Skeletal muscle satellite cell (primary cell): ENCODE measurements at regions not wholly inside any gene's neighbourhood (a gene's known extent, or its start where the extent isn't known, plus 50 kb on each side); places are given as distances from the start of the nearest gene placed in this dataset.

Source experiments
- H3K27me3 ChIP-seq: 2 replicates; pipeline ENCODE4 v1.7.0; 2013; ENCODE audit warnings: low read length; ENCODE audit not compliant: control insufficient read depth, insufficient read depth
- H3K36me3 ChIP-seq: 2 replicates; pipeline ENCODE4 v1.7.0; 2013; ENCODE audit warnings: mild to moderate bottlenecking, control low read depth, low read length; ENCODE audit not compliant: insufficient read depth
- H3K4me1 ChIP-seq: 2 replicates; pipeline ENCODE4 v1.7.0; 2013; ENCODE audit warnings: low read length; ENCODE audit not compliant: control insufficient read depth, insufficient read depth
- H3K4me2 ChIP-seq: 2 replicates; pipeline ENCODE4 v1.7.0; 2013; ENCODE audit warnings: mild to moderate bottlenecking, low read length
- H3K4me3 ChIP-seq: 2 replicates; pipeline ENCODE4 v1.7.0; 2013; ENCODE audit warnings: low read length
- H3K9ac ChIP-seq: 2 replicates; pipeline ENCODE4 v1.7.0; 2013; ENCODE audit warnings: mild to moderate bottlenecking, low read depth, low read length, moderate library complexity
- H3K9me3 ChIP-seq: replicated peaks from 2 replicates; pipeline ENCODE4 v1.7.0; 2013; ENCODE audit warnings: mild to moderate bottlenecking, control low read depth, low read length

GRCh38 chr13:111458739-111459138 lies 138.3 kb downstream of the TEX29 start:
- no peaks in the 10 kb centered on the region for H3K36me3 ChIP-seq
- no peaks in the 10 kb centered on the region for H3K27me3 ChIP-seq
- H3K4me3 ChIP-seq = no peak overlapping the region
- H3K4me1 ChIP-seq = no peaks in the 10 kb centered on the region
- H3K9ac ChIP-seq = no peak overlapping the region
- no peak overlapping the region for H3K4me2 ChIP-seq
- no peaks in the 10 kb centered on the region for H3K9me3 ChIP-seq

GRCh38 chr13:111459803-111460547 lies 139.5 kb downstream of the TEX29 start:
- H3K9me3 ChIP-seq = no peaks in the 10 kb centered on the region

GRCh38 chr13:111460548-111461444 lies 140.4 kb downstream of the TEX29 start:
- Histone ChIP-seq H3K27me3 (no peaks in the 10 kb centered on the region), H3K4me2 (no peak overlapping the region)

More at GRCh38 chr13:111459803-111460547, 139.5 kb downstream of the TEX29 start:
- Histone ChIP-seq H3K27me3 (no peaks in the 10 kb centered on the region), H3K36me3 (no peaks in the 10 kb centered on the region), H3K4me2 (no peak overlapping the region), H3K4me1 (no peaks in the 10 kb centered on the region), H3K4me3 (no peak overlapping the region), H3K9ac (no peak overlapping the region)

GRCh38 chr13:111461445-111462149 lies 141.2 kb downstream of the TEX29 start:
- no peak overlapping the region for H3K4me2 ChIP-seq
- no peaks in the 10 kb centered on the region for H3K36me3 ChIP-seq
- no peak overlapping the region for H3K9ac ChIP-seq
- H3K4me1 ChIP-seq = no peaks in the 10 kb centered on the region
- H3K9me3 ChIP-seq = no peaks in the 10 kb centered on the region
- no peak overlapping the region for H3K4me3 ChIP-seq
- H3K27me3 ChIP-seq = no peaks in the 10 kb centered on the region

More at GRCh38 chr13:111460548-111461444, 140.4 kb downstream of the TEX29 start:
- no peak overlapping the region for H3K4me3 ChIP-seq
- no peaks in the 10 kb centered on the region for H3K4me1 ChIP-seq
- no peaks in the 10 kb centered on the region for H3K9me3 ChIP-seq
- no peaks in the 10 kb centered on the region for H3K36me3 ChIP-seq
- no peak overlapping the region for H3K9ac ChIP-seq

- Histone ChIP-seq H3K27me3 (no peaks in the 10 kb centered on the region), H3K4me2 (no peak overlapping the region), H3K9me3 (no peaks in the 10 kb centered on the region), H3K36me3 (no peaks in the 10 kb centered on the region), H3K4me1 (no peaks in the 10 kb centered on the region), H3K4me3 (no peak overlapping the region), H3K9ac (no peak overlapping the region)
Measured at GRCh38 chr13:111462221-111462764, 141.9 kb downstream of the TEX29 start.

- Histone ChIP-seq H3K4me2 (no peak overlapping the region), H3K9me3 (peaks cover 4% of the 10 kb centered on the region), H3K4me1 (no peaks in the 10 kb centered on the region), H3K9ac (no peak overlapping the region), H3K27me3 (no peaks in the 10 kb centered on the region), H3K4me3 (no peak overlapping the region), H3K36me3 (no peaks in the 10 kb centered on the region)
Measured at GRCh38 chr13:111462944-111463343, 142.5 kb downstream of the TEX29 start.

- Histone ChIP-seq H3K36me3 (no peaks in the 10 kb centered on the region), H3K4me1 (no peaks in the 10 kb centered on the region), H3K4me2 (no peak overlapping the region), H3K9ac (no peak overlapping the region), H3K4me3 (no peak overlapping the region), H3K27me3 (no peaks in the 10 kb centered on the region), H3K9me3 (peaks cover 4% of the 10 kb centered on the region)
Measured at GRCh38 chr13:111467111-111467890, 146.9 kb downstream of the TEX29 start.

- no peak overlapping the region for H3K4me3 ChIP-seq
- H3K27me3 ChIP-seq = no peaks in the 10 kb centered on the region
- no peak overlapping the region for H3K9ac ChIP-seq
- no peaks in the 10 kb centered on the region for H3K4me1 ChIP-seq
- peaks cover 4% of the 10 kb centered on the region for H3K9me3 ChIP-seq
- H3K4me2 ChIP-seq = no peak overlapping the region
- no peaks in the 10 kb centered on the region for H3K36me3 ChIP-seq
Measured at GRCh38 chr13:111468037-111468959, 147.9 kb downstream of the TEX29 start.

GRCh38 chr13:111469450-111469849 lies 149.0 kb downstream of the TEX29 start:
- no peaks in the 10 kb centered on the region for H3K27me3 ChIP-seq
- H3K4me2 ChIP-seq = no peak overlapping the region
- H3K9me3 ChIP-seq = peaks cover 4% of the 10 kb centered on the region
- H3K4me3 ChIP-seq = no peak overlapping the region
- H3K4me1 ChIP-seq = no peaks in the 10 kb centered on the region
- H3K36me3 ChIP-seq = no peaks in the 10 kb centered on the region
- no peak overlapping the region for H3K9ac ChIP-seq

GRCh38 chr13:111469916-111470506 lies 149.6 kb downstream of the TEX29 start:
- H3K4me2 ChIP-seq = no peak overlapping the region
- no peak overlapping the region for H3K9ac ChIP-seq
- H3K36me3 ChIP-seq = no peaks in the 10 kb centered on the region
- H3K4me3 ChIP-seq = no peak overlapping the region
- H3K9me3 ChIP-seq = peaks cover 4% of the 10 kb centered on the region
- no peaks in the 10 kb centered on the region for H3K27me3 ChIP-seq
- H3K4me1 ChIP-seq = no peaks in the 10 kb centered on the region
